HEK293T (cell line): ENCODE measurements at regions not wholly inside any gene's neighbourhood (a gene's known extent, or its start where the extent isn't known, plus 50 kb on each side); places are given as distances from the start of the nearest gene placed in this dataset.

Source experiments
- ARNT ChIP-seq: fragments of 450-650 bp; IDR thresholded peaks from 2 replicates; pipeline ENCODE4 v1.6.1; 2017; ENCODE audit warnings: mild to moderate bottlenecking
- BHLHE40 ChIP-seq: fragments of 450-650 bp; IDR thresholded peaks from 2 replicates; pipeline ENCODE4 v1.6.1; 2016; ENCODE audit warnings: mild to moderate bottlenecking, moderate library complexity, borderline replicate concordance
- ELF4 ChIP-seq: fragments of 450-650 bp; IDR thresholded peaks from 2 replicates; pipeline ENCODE4 v1.6.1; 2017; ENCODE audit warnings: antibody characterized with exemption
- FOXA1 ChIP-seq: fragments of 450-650 bp; IDR thresholded peaks from 2 replicates; pipeline ENCODE4 v1.6.1; 2016; ENCODE audit warnings: mild to moderate bottlenecking
- FOXK2 ChIP-seq: fragments of 450-650 bp; IDR thresholded peaks from 2 replicates; pipeline ENCODE4 v1.6.1; 2016; ENCODE audit warnings: mild to moderate bottlenecking
- FOXM1 ChIP-seq: fragments of 450-650 bp; IDR thresholded peaks from 2 replicates; pipeline ENCODE4 v1.6.1; 2017; ENCODE audit warnings: mild to moderate bottlenecking, borderline replicate concordance
- HDGF ChIP-seq: fragments of 450-650 bp; IDR thresholded peaks from 2 replicates; pipeline ENCODE4 v1.6.1; 2017; ENCODE audit warnings: antibody characterized with exemption, borderline replicate concordance
- LEF1 ChIP-seq: fragments of 450-650 bp; IDR thresholded peaks from 2 replicates; pipeline ENCODE4 v1.6.1; 2017; ENCODE audit warnings: mild to moderate bottlenecking, borderline replicate concordance
- NFRKB ChIP-seq: fragments of 450-650 bp; IDR thresholded peaks from 2 replicates; pipeline ENCODE4 v1.6.1; 2016; ENCODE audit warnings: mild to moderate bottlenecking, moderate library complexity
- PKNOX1 ChIP-seq: fragments of 450-650 bp; IDR thresholded peaks from 2 replicates; pipeline ENCODE4 v1.6.1; 2016
- SP1 ChIP-seq: fragments of 450-650 bp; IDR thresholded peaks from 2 replicates; pipeline ENCODE4 v1.6.1; 2017
- SUZ12 ChIP-seq: fragments of 450-650 bp; IDR thresholded peaks from 2 replicates; pipeline ENCODE4 v1.6.1; 2016; ENCODE audit warnings: mild to moderate bottlenecking
- TARDBP ChIP-seq: fragments of 450-650 bp; IDR thresholded peaks from 2 replicates; pipeline ENCODE4 v1.6.1; 2016
- ZNF384 ChIP-seq: fragments of 450-650 bp; IDR thresholded peaks from 2 replicates; pipeline ENCODE4 v1.6.1; 2016

- no peak for TF ChIP-seq FOXM1
- TF ChIP-seq ARNT = no peak
- no peak for TF ChIP-seq TARDBP
- no peak for TF ChIP-seq ZNF384
- no peak for TF ChIP-seq NFRKB
- no peak for TF ChIP-seq FOXK2
- TF ChIP-seq SUZ12 = no peak
- no peak for TF ChIP-seq ELF4
- TF ChIP-seq HDGF = no peak
- TF ChIP-seq FOXA1 = no peak
- no peak for TF ChIP-seq SP1
- TF ChIP-seq PKNOX1 = no peak
- TF ChIP-seq BHLHE40 = no peak
- TF ChIP-seq LEF1 = no peak
Measured at GRCh38 chr11:19594326-19594725, 118.3 kb upstream of the NAV2 start.
